ENCODE measurements at regions not wholly inside any gene's neighbourhood (a gene's known extent, or its start where the extent isn't known, plus 50 kb on each side); places are given as distances from the start of the nearest gene placed in this dataset.

DNA sequence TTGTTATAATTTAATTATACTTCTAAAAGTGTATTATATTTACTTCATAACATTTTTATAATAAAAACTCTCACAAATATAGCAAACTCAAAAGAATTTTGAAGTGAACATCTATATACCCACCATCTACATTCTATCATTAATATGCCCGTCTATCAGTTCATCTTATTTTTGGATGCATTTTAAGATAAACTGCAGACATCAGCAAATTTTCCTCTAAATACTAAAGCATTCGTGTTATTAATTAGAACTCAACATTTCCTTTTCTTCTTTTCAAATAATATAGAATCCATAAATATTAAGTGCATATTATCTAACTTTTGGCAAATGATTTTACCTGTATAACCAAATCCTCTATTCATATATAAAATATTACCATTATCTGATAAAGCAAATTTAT is 242.9 kb upstream of the BCHE start:
- TF ChIP-seq, protein P1, sequence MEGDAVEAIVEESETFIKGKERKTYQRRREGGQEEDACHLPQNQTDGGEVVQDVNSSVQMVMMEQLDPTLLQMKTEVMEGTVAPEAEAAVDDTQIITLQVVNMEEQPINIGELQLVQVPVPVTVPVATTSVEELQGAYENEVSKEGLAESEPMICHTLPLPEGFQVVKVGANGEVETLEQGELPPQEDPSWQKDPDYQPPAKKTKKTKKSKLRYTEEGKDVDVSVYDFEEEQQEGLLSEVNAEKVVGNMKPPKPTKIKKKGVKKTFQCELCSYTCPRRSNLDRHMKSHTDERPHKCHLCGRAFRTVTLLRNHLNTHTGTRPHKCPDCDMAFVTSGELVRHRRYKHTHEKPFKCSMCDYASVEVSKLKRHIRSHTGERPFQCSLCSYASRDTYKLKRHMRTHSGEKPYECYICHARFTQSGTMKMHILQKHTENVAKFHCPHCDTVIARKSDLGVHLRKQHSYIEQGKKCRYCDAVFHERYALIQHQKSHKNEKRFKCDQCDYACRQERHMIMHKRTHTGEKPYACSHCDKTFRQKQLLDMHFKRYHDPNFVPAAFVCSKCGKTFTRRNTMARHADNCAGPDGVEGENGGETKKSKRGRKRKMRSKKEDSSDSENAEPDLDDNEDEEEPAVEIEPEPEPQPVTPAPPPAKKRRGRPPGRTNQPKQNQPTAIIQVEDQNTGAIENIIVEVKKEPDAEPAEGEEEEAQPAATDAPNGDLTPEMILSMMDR (IDR thresholded peaks at IDR 0.05; ENCODE audit: low read depth, low read length, poor library complexity, severe bottlenecking), result no peak
- no peak for TF ChIP-seq EZH2phosphoT487 (IDR thresholded peaks at IDR 0.05; ENCODE audit: borderline replicate concordance, low read length)
